HG02798 (cell line): ENCODE measurements at regions not wholly inside any gene's neighbourhood (a gene's known extent, or its start where the extent isn't known, plus 50 kb on each side); places are given as distances from the start of the nearest gene placed in this dataset.
"Not testable (repeated sequence)": the region's sequence is repeated elsewhere in the genome, so short reads cannot be mapped to it uniquely, and the experiment has no call there.

Experiments
- ATAC-seq: cut with Tn5 transposase; IDR thresholded peaks from one replicate; pipeline ENCODE4 v1.9.1; 2021; ENCODE audit warnings: mild to moderate bottlenecking; ENCODE audit not compliant: unreplicated experiment, poor library complexity

DNA sequence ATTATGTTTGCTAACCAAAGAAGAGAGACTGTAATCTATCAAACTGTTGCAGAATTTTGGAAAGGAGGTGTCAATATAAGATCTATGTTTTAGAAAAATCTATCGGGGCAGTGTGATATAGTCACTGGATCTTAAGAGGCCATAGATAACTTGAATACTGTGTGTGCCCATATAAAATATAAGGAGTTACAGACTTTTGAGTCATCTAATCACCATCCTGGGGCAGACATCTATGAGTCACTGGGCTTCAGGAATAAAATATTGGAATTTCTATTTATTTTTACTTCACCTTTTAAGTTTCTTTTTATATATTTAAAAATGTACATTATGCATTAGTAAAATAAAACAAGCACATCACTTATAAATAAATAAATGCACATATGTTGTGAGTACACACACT, 509.3 kb upstream of the MAN1A1 start:
- no peak for ATAC-seq

DNA sequence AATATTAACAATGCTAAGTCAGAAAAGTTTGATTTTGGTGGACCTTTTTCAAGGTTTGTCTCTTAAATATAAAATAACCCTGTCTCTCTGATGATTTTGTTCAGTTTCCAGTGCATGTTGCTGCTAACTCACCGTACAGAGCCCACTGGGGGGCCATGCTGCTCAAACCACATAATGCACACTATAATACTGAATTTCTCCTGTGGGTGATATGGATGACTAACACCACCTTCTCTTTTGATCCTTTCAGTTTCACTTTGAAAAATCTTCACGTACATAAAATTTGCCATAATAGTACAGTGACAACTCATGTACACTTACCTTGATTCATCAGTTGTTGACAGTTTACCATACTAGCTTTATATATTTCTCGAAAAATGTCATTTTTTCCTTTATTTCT, 506.6 kb upstream of the MAN1A1 start:
- ATAC-seq, result peak; percentile 55

GRCh38 chr6:119848696-119849095, 499.1 kb upstream of the MAN1A1 start:
- no peak for ATAC-seq

DNA sequence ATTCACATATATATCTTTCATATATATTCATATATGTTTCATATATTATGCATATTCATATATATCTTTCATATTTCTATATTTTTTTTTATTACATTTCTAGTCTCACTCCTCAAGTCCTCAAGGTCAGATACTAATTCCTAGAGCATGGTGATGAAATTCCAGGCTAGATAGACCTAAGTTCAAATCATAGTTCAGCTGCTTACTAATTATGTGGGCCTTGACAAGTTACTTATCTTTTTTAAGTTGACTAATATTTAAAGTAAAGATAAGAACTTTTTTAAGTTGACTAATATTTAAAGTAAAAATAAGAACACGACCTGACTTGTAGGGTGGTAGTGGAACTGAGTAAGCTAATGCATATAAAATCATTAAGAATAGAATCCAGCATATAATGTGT, 495.6 kb upstream of the MAN1A1 start:
- ATAC-seq, result no peak

DNA sequence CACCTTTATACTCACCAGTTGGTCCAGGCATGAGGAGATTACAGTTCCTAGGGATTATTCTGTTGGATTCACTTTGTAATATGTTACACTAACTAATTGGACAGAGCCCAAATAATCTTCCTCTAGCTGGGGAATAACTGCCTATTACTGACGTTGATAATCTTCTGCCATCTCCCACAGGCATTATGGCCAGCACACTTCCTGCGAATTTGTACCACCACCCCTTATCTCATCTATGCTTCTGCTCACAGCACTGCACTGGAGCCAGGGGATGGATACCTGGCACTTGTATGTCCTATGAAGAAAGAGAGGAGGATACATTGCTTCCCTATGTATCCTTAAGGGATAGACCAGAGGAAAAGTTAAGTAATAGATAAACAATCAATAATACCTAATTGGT, 494.8 kb upstream of the MAN1A1 start:
- ATAC-seq, result no peak

DNA sequence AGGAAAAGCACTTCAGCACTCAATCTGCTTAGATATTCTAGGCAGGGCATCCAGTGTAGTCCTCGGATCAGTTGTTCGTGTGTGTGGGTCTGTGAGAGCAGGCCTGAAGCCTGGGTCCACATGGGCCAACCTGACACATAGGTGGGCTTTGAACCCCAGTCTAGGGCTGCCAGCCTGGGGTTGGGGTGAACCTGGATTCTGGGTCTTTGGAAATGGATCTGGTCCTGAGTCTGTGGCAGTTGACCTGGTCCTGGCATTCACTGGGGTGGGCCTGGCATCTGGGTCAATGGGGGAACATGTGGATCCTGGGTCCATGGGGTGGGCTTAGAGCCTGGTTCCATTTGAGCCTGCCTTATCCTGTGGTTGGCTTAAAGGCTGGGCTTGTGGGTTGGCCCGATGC, 492.6 kb upstream of the MAN1A1 start:
- ATAC-seq, result no peak

- ATAC-seq, result no peak
Observed at GRCh38 chr6:119838043-119838442, 488.5 kb upstream of the MAN1A1 start.

DNA sequence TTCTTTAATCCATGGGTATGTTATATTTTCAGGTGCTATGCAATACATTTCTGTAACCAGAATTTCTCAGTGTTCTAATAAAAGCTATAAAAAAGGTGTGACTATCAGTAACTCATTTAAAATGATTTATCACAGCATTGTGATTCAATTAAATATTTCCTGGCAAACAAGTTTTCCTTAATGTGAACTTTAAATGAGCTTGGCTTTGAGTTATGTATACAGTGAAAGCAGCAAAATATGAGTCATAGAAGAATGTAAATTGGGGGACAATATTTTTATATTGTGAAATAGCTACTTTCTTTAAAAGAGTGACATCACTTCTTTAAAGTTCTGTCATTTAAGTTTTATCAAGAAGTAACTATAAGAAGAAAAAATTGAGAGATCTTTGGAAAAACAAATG, 484.9 kb upstream of the MAN1A1 start:
- ATAC-seq, result no peak

DNA sequence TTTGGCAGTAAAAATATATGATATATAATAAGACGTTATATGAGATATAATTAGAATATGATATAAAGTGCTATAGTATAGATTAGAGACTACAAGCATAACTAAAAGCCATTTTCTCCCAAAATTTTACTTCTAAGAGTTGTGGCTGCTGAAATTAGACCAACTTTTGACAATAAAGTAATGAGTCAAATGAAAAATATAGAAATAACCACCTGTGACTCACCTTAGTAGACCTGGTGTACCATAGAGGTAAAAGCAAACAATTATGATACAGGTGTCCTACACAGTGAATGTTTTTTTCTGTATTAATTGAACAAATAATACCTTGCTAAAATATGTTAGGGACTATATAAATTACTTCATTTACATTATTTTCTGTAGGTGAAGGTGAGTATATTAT, 482.9 kb upstream of the MAN1A1 start:
- ATAC-seq, result no peak

DNA sequence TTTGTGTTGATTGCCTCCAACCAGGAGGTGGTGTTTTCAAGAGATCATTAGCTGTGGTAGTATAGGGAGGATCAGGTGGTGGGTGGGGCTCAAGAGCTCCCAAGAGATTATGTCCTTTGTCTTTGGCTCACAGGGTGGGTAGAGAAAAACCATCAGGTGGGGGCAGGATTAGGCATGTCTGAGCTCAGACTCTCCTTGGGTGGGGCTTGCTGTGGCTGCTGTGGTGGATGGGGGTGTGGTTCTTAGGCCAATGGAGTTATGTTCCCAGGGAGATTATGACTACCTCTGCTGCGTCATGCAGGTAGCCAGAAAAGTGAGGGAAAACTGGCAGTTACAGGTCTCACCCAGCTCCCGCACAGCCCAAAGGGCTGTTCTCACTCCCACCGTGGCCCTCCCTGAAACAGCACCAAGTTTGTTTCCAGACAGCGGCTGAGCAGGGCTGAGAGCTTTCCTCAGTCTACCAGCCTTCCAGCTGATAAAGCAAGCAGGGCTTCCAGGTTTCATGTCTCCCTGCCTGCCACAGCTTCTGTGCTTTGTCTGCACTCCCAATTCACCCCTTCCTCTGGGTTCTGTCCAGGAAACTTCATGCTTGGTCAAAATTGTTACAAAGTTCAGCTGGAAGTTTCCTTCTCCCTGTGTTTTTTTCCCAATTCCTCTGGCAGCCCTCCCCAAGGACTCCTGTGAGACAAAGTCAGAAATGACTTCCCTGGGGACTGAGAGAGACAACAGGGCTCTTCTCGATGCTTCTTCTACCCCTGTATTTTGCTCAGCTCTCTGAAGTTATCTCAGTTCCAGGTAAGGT, 481.1 kb upstream of the MAN1A1 start:
- no peak for ATAC-seq

DNA sequence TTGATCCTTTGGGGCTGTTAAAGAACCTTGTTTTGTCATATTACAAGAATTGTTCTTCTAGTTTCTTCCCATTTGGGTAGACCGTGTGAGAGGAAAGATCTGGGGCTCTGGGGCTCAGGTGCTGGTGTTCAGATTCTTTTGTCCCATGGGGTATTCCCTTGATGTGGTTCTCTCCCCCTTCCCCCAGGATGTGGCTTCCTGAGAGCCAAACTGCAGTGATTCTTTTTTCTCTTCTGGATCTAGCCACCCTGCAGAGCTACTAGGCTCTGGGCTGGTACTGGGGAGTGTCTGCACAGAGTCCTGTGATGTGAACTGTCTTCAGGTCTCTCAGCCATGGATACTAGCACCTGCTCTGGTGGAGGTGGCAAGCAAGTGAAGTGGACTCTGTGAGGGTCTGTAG, 480.5 kb upstream of the MAN1A1 start:
- ATAC-seq, result no peak

DNA sequence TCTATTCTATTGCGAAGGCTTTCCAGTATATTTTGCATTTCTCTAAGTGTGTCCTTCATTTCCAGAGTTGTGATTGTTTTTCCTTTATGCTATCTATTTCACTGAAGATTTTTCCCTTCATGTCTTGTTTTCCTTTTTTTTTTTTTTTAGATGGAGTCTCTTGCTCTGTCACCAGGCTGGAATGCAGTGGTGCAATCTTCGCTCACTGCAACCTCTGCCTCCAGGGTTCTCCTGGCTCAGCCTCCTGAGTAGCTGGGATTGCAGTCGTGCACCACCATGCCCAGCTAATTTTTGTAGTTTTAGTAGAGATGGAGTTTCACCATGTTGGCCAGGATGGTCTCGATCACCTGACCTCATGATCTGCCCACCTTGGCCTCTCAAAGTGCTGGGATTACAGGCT, 479.9 kb upstream of the MAN1A1 start:
- not testable (repeated sequence) for ATAC-seq

- no peak for ATAC-seq
Observed at GRCh38 chr6:119829006-119829405, 479.4 kb upstream of the MAN1A1 start.

- no peak for ATAC-seq
Observed at GRCh38 chr6:119821380-119821779, 471.8 kb upstream of the MAN1A1 start.

GRCh38 chr6:119818876-119819275, 469.3 kb upstream of the MAN1A1 start:
- no peak for ATAC-seq

- no peak for ATAC-seq
Observed at GRCh38 chr6:119814609-119815400, 465.2 kb upstream of the MAN1A1 start.

- no peak for ATAC-seq
Observed at GRCh38 chr6:119802464-119802863, 452.9 kb upstream of the MAN1A1 start.

GRCh38 chr6:119801056-119801455, 451.5 kb upstream of the MAN1A1 start:
- no peak for ATAC-seq

DNA sequence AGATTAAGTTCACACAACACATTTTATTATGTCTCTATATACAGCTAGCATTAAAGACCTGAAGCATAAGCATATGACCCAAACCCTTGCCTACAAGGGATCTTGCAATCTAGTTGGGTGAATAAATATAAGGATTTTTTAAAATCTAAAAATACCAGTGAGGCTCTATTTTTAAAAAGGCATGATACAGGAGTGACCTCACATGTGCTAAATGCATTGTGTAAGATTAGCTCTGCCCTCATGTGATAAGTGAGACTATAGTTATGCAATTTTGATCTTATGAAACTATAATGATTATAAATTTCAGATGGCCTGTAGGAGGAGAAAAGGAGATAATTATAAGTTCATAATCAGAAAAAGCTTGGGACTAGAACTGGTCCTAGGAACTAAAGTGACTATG, 451.0 kb upstream of the MAN1A1 start:
- no peak for ATAC-seq

DNA sequence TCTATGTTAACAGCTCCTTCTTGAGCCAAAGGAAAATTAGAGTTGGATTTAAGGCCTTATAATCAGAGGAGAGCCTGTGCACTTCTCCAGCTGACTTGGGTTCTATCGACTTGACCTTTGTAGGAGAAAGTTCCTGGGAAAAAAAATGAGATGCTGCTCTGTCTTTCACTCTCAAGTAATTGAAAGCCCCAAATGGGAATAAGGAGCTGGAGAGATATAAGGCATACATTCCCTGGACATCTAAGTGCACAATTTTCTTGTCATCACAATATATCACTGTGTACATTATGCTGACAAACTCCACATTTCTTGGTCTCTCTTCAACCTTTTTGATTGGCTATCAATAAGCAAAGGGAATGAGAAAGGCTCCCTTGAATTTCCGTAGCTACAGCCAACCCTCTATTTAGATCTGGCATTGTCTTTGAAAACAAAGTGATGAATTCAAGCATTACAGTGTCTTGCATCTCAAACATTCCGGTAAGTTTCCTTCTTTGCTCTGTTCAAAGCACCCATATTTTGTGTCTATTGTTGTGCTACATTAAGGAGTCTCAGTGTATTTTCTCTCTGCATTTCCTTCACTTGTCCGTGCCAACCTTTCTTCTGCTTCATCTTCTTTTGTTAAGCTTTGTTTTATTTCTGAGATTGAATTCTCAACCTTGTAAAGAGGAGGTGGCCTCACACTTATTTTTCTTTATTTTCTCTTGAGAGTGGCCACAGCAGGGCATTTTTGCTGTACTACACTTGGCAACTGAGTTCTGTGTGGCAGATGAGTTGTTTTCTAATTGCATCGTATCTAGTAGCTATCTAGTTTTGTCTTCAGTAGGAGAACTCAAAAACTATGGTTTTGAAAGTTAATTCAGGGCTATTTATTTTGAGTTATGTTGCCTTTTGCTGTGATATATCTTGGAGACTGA, 450.3 kb upstream of the MAN1A1 start:
- no peak for ATAC-seq

DNA sequence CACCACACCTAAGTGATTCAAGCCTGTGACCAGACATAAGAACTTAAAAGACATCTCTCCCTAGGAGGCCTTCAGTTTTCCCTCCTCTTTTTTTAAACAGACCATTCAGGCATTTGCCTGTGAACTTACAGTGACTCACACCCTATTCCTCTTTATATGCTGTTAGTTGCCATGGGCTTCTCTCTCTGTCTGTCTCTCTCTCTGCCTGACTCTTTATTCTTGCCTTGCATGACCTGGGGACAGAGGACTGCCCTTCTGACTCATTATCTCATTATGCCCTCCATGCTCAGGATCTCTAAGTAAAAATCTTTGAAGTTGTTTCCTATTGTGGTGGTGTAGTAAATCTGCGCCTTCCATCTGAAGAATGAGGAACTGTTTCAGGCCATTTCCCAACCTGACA, 442.2 kb upstream of the MAN1A1 start:
- no peak for ATAC-seq
